ENCODE measurements at regions not wholly inside any gene's neighbourhood (a gene's known extent, or its start where the extent isn't known, plus 50 kb on each side); places are given as distances from the start of the nearest gene placed in this dataset.

DNA sequence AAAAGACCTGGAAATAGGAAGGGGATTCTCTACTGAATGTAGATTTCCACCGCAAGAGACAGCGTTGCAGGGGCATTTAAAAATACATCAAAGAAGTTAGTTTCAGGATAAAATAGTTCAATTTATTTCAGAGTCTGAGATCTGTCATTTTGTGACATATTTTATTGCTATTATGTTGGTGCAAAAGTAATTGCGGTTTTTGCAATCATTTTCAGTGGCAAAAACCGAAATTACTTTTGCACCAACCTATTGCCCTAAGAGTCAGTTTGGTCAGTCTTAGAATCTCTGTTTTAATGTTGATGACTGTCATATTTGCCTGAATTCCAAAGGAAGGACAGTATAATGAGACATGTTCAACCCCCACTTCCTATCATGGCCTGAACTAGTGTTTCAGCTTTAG lies 219.5 kb upstream of the CDH10 start:
- H3K4me3 ChIP-seq = no peak overlapping the region
- no peak overlapping the region for H3K27ac ChIP-seq
- FAIRE-seq = no peak
- no peaks in the 10 kb centered on the region for H3K4me1 ChIP-seq
- TF ChIP-seq HOXB5 (CRISPR knock-in tag; IDR thresholded peaks at IDR 0.05) (no peak), HDAC2 (IDR thresholded peaks at IDR 0.05) (no peak), CHD2 (IDR thresholded peaks at IDR 0.05; ENCODE audit: low read length, partially characterized antibody) (no peak), RNF2 (IDR thresholded peaks at IDR 0.05; ENCODE audit: borderline replicate concordance, low read depth) (no peak)
- no peaks in the 10 kb centered on the region for H3K9me3 ChIP-seq
- ChIA-PET CTCF (no interaction called here), POLR2A (no interaction called here)
- DNase-seq (ENCODE audit: low read depth in 1 of 2, low spot score in 1 of 2) = no peak
- 33% methylated on average over 4 of the region's 4 CpGs for WGBS (ENCODE audit: missing lambda C conversion rate)
- no peak for ATAC-seq
- H3K4me2 ChIP-seq = no peak overlapping the region

DNA sequence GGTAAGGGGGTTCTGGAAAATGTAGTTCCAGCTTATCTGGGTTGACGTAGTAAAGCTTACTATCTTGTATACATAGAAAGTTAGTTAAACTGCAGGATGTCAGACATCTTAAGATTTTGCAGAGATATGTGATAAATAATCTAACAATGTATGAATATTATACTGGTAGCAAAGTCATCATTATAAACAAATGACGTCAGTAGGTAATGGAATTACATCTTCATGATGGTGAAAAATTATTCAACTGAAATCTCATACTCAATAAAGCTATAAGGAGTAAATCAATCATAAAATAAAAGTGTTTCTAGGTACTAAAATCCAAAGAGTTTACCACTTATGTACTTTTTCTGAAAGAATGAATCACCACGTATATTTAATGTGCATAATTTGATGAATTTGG lies 217.3 kb upstream of the CDH10 start:
- ChIA-PET POLR2A (interaction anchor here (0.5 kb wide), 1 partner anchor 70 kb away, joined by 3 read pairs; no protein-coding TSS in a partner anchor), CTCF (no interaction called here)
- Histone ChIP-seq H3K4me1 (no peaks in the 10 kb centered on the region), H3K9me3 (no peaks in the 10 kb centered on the region), H3K4me3 (no peak overlapping the region), H3K4me2 (no peak overlapping the region), H3K27ac (no peak overlapping the region)
- no peak for DNase-seq (ENCODE audit: low read depth in 1 of 2, low spot score in 1 of 2)
- WGBS (ENCODE audit: missing lambda C conversion rate) = 34% methylated on average over 3 of the region's 3 CpGs
- TF ChIP-seq KDM5A (IDR thresholded peaks at IDR 0.05) = no peak
- TF ChIP-seq HES2 (IDR thresholded peaks at IDR 0.05) = no peak
- FAIRE-seq = no peak
- no peak for ATAC-seq

DNA sequence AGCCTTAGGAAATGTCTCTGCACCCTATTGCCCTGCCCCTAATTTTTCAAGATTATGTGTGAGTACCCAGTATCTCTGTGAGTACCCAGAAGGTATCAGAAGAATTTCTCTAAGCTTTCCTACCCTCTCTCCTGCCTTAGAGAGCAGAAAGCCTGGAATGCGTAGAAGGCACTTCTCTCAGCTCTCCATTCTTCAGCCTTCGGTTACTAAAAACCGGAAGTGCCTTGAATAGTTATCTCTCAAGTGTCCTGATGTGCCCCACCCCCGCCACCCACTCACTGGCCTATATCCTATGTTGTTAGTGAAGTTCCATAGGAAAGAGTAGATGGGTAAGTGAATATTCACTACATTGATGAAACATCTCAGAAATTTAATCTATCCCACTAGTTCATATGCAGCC lies 210.7 kb upstream of the CDH10 start:
- Histone ChIP-seq H3K4me3 (no peak overlapping the region), H3K4me2 (no peak overlapping the region), H3K9me3 (no peaks in the 10 kb centered on the region), H3K27ac (no peak overlapping the region), H3K4me1 (no peaks in the 10 kb centered on the region)
- 33% methylated on average over 3 of the region's 4 CpGs for WGBS (ENCODE audit: missing lambda C conversion rate)
- TF ChIP-seq KDM1A (IDR thresholded peaks at IDR 0.05; ENCODE audit: low read depth) = no peak
- no peak for FAIRE-seq
- ATAC-seq = no peak
- ChIA-PET CTCF (no interaction called here), POLR2A (no interaction called here)
- DNase-seq (ENCODE audit: low read depth in 1 of 2, low spot score in 1 of 2) = no peak

DNA sequence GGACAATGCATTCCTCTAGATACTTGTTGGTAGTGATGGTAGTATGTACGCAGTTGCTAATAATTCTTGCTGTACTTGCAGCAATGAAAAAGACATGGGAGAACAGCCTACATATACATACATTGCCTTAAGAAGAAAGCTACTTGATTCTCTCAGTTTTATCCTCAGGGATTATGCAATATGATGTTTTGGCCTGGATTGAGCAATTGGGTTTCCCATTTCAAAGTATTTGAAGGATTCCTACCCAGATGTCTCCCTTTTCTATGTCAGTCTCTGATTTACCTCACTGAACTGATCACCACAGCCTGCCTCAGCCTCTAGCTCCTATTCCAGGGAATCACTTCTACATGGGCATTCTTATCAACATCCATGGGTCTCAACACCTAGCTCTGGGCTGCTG lies 210.1 kb upstream of the CDH10 start:
- Histone ChIP-seq H3K27ac (no peak overlapping the region), H3K9me3 (no peaks in the 10 kb centered on the region), H3K4me3 (no peak overlapping the region), H3K4me2 (no peak overlapping the region), H3K4me1 (no peaks in the 10 kb centered on the region)
- WGBS (ENCODE audit: missing lambda C conversion rate) = 34% methylated on average over 1 of the region's 1 CpG
- ChIA-PET CTCF (no interaction called here), POLR2A (no interaction called here)
- FAIRE-seq (no peak), DNase-seq (ENCODE audit: low read depth in 1 of 2, low spot score in 1 of 2) (no peak), ATAC-seq (no peak)
- TF ChIP-seq CTCF (IDR thresholded peaks at IDR 0.05) = no peak
- no peak for TF ChIP-seq CEBPB (IDR thresholded peaks at IDR 0.05)
- no peak for TF ChIP-seq FOSB (CRISPR knock-in tag; IDR thresholded peaks at IDR 0.05)
- no peak for TF ChIP-seq HOXA7 (CRISPR knock-in tag; IDR thresholded peaks at IDR 0.05)
- TF ChIP-seq KDM1A (IDR thresholded peaks at IDR 0.05; ENCODE audit: low read depth) = no peak
- TF ChIP-seq, protein P1, sequence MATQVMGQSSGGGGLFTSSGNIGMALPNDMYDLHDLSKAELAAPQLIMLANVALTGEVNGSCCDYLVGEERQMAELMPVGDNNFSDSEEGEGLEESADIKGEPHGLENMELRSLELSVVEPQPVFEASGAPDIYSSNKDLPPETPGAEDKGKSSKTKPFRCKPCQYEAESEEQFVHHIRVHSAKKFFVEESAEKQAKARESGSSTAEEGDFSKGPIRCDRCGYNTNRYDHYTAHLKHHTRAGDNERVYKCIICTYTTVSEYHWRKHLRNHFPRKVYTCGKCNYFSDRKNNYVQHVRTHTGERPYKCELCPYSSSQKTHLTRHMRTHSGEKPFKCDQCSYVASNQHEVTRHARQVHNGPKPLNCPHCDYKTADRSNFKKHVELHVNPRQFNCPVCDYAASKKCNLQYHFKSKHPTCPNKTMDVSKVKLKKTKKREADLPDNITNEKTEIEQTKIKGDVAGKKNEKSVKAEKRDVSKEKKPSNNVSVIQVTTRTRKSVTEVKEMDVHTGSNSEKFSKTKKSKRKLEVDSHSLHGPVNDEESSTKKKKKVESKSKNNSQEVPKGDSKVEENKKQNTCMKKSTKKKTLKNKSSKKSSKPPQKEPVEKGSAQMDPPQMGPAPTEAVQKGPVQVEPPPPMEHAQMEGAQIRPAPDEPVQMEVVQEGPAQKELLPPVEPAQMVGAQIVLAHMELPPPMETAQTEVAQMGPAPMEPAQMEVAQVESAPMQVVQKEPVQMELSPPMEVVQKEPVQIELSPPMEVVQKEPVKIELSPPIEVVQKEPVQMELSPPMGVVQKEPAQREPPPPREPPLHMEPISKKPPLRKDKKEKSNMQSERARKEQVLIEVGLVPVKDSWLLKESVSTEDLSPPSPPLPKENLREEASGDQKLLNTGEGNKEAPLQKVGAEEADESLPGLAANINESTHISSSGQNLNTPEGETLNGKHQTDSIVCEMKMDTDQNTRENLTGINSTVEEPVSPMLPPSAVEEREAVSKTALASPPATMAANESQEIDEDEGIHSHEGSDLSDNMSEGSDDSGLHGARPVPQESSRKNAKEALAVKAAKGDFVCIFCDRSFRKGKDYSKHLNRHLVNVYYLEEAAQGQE (IDR thresholded peaks at IDR 0.05) = no peak
- TF ChIP-seq ZSCAN20 (CRISPR knock-in tag; IDR thresholded peaks at IDR 0.05) = no peak
- no peak for TF ChIP-seq CHD4 (IDR thresholded peaks at IDR 0.05; ENCODE audit: borderline replicate concordance)
- TF ChIP-seq HOXB5 (CRISPR knock-in tag; IDR thresholded peaks at IDR 0.05) = no peak
- TF ChIP-seq ELK1 (IDR thresholded peaks at IDR 0.05; ENCODE audit: low read depth, low read length) = no peak
- TF ChIP-seq, protein P2, sequence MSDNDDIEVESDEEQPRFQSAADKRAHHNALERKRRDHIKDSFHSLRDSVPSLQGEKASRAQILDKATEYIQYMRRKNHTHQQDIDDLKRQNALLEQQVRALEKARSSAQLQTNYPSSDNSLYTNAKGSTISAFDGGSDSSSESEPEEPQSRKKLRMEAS (IDR thresholded peaks at IDR 0.05) = no peak
- TF ChIP-seq, protein P3, sequence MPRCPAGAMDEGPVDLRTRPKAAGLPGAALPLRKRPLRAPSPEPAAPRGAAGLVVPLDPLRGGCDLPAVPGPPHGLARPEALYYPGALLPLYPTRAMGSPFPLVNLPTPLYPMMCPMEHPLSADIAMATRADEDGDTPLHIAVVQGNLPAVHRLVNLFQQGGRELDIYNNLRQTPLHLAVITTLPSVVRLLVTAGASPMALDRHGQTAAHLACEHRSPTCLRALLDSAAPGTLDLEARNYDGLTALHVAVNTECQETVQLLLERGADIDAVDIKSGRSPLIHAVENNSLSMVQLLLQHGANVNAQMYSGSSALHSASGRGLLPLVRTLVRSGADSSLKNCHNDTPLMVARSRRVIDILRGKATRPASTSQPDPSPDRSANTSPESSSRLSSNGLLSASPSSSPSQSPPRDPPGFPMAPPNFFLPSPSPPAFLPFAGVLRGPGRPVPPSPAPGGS (IDR thresholded peaks at IDR 0.05) = no peak
- TF ChIP-seq BHLHE40 (IDR thresholded peaks at IDR 0.05; ENCODE audit: low read depth, low read length) = no peak
- TF ChIP-seq KDM5A (IDR thresholded peaks at IDR 0.05) = no peak
- TF ChIP-seq TP53 (CRISPR knock-in tag; IDR thresholded peaks at IDR 0.05) = no peak
- no peak for TF ChIP-seq RFX5 (IDR thresholded peaks at IDR 0.05)
- TF ChIP-seq SMC3 (IDR thresholded peaks at IDR 0.05) = no peak
- TF ChIP-seq MAZ (IDR thresholded peaks at IDR 0.05; ENCODE audit: borderline replicate concordance, low read depth, low read length) = no peak
